ENCODE measurements at regions not wholly inside any gene's neighbourhood (a gene's known extent, or its start where the extent isn't known, plus 50 kb on each side); places are given as distances from the start of the nearest gene placed in this dataset.

- ChIA-PET CTCF (no interaction called here), POLR2A (no interaction called here)
- Mint-ChIP-seq H3K9me3 (no peaks in the 10 kb centered on the region), H3K27me3 (no peaks in the 10 kb centered on the region), H3K4me1 (no peaks in the 10 kb centered on the region), H3K36me3 (no peaks in the 10 kb centered on the region), H3K27ac (no peak within 1 kb of the TSS), H3K4me3 (no peak within 1 kb of the TSS)
- Histone ChIP-seq H3K4me1 (ENCODE audit: control insufficient read depth in 2 of 2, insufficient read depth in 2 of 2, low read length in 2 of 2) (no peaks in the 10 kb centered on the region), H3K27me3 (ENCODE audit: control insufficient read depth in 2 of 2, insufficient read depth in 2 of 2, low read length in 2 of 2) (no peaks in the 10 kb centered on the region), H3K9me3 (ENCODE audit: control insufficient read depth in 2 of 3, low read length in 3 of 3) (no peaks in the 10 kb centered on the region), H3K4me3 (ENCODE audit: low read length) (no peak within 1 kb of the TSS), H3K27ac (ENCODE audit: low read depth, low read length) (no peak within 1 kb of the TSS), H3K36me3 (ENCODE audit: control insufficient read depth in 2 of 3, insufficient read depth in 3 of 3, low read length in 3 of 3) (no peaks in the 10 kb centered on the region)
- no peak for ATAC-seq
- intact Hi-C loops (cut with micrococcal nuclease): no loop called here
- no peak for DNase-seq
Measured at GRCh38 chr13:105465745-105466144, 1069.7 kb downstream of the EFNB2 start, which contains the start of gene DAOA. DAOA (plus strand) TSS chr13:105466045.

DNA sequence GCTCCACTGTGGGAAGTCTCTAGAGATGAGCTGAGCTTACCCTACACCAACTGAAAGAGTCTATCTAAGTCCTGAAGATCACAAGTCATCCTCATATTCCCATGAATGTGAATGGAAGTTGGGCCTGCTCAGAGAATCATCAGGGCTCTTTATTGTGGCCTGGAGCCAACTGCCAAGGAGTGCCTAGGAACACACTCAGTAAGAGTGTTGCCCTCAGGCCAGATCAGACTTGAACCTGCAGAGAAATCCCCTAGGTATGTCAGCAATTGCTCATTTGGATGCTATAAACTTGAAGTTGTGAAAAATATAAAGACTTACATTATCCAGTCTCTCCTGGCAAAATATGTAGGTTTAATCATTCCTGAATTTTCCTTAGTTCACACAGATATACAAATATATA lies 1070.2 kb downstream of the EFNB2 start:
- CTCF ChIA-PET: no interaction called here
- no peak overlapping the region for H3K4me3 ChIP-seq (ENCODE audit: low read length)
- intact Hi-C loops (cut with micrococcal nuclease): no loop called here
- Mint-ChIP-seq H3K27ac (no peak overlapping the region), H3K4me1 (no peaks in the 10 kb centered on the region), H3K27me3 (no peaks in the 10 kb centered on the region), H3K36me3 (no peaks in the 10 kb centered on the region), H3K9me3 (no peaks in the 10 kb centered on the region), H3K4me3 (no peak overlapping the region)
- DNase-seq (no peak), ATAC-seq (no peak)
- no peaks in the 10 kb centered on the region for H3K27me3 ChIP-seq (ENCODE audit: control insufficient read depth in 2 of 2, insufficient read depth in 2 of 2, low read length in 2 of 2)
- no peaks in the 10 kb centered on the region for H3K36me3 ChIP-seq (ENCODE audit: control insufficient read depth in 2 of 3, insufficient read depth in 3 of 3, low read length in 3 of 3)
- no peaks in the 10 kb centered on the region for H3K9me3 ChIP-seq (ENCODE audit: control insufficient read depth in 2 of 3, low read length in 3 of 3)
- H3K27ac ChIP-seq (ENCODE audit: low read depth, low read length): no peak overlapping the region
- no peaks in the 10 kb centered on the region for H3K4me1 ChIP-seq (ENCODE audit: control insufficient read depth in 2 of 2, insufficient read depth in 2 of 2, low read length in 2 of 2)
- POLR2A ChIA-PET: no interaction called here

GRCh38 chr13:105464249-105464648 lies 1071.2 kb downstream of the EFNB2 start:
- intact Hi-C loops (cut with micrococcal nuclease): no loop called here
- Histone ChIP-seq H3K4me1 (ENCODE audit: control insufficient read depth in 2 of 2, insufficient read depth in 2 of 2, low read length in 2 of 2) (no peaks in the 10 kb centered on the region), H3K27ac (ENCODE audit: low read depth, low read length) (no peak overlapping the region), H3K9me3 (ENCODE audit: control insufficient read depth in 2 of 3, low read length in 3 of 3) (no peaks in the 10 kb centered on the region), H3K4me3 (ENCODE audit: low read length) (no peak overlapping the region), H3K27me3 (ENCODE audit: control insufficient read depth in 2 of 2, insufficient read depth in 2 of 2, low read length in 2 of 2) (no peaks in the 10 kb centered on the region), H3K36me3 (ENCODE audit: control insufficient read depth in 2 of 3, insufficient read depth in 3 of 3, low read length in 3 of 3) (no peaks in the 10 kb centered on the region)
- H3K36me3 Mint-ChIP-seq: no peaks in the 10 kb centered on the region
- CTCF ChIA-PET: no interaction called here
- POLR2A ChIA-PET: no interaction called here
- H3K27me3 Mint-ChIP-seq: no peaks in the 10 kb centered on the region
- H3K27ac Mint-ChIP-seq: no peak overlapping the region
- ATAC-seq (no peak), DNase-seq (no peak)
- no peak overlapping the region for H3K4me3 Mint-ChIP-seq
- no peaks in the 10 kb centered on the region for H3K4me1 Mint-ChIP-seq
- H3K9me3 Mint-ChIP-seq: no peaks in the 10 kb centered on the region

GRCh38 chr13:105463011-105463501 lies 1072.4 kb downstream of the EFNB2 start:
- no peaks in the 10 kb centered on the region for H3K9me3 ChIP-seq (ENCODE audit: control insufficient read depth in 2 of 3, low read length in 3 of 3)
- intact Hi-C loops (cut with micrococcal nuclease): no loop called here
- no peaks in the 10 kb centered on the region for H3K27me3 ChIP-seq (ENCODE audit: control insufficient read depth in 2 of 2, insufficient read depth in 2 of 2, low read length in 2 of 2)
- no peaks in the 10 kb centered on the region for H3K36me3 ChIP-seq (ENCODE audit: control insufficient read depth in 2 of 3, insufficient read depth in 3 of 3, low read length in 3 of 3)
- no peaks in the 10 kb centered on the region for H3K27me3 Mint-ChIP-seq
- no peaks in the 10 kb centered on the region for H3K36me3 Mint-ChIP-seq
- no peak overlapping the region for H3K27ac ChIP-seq (ENCODE audit: low read depth, low read length)
- H3K4me1 ChIP-seq (ENCODE audit: control insufficient read depth in 2 of 2, insufficient read depth in 2 of 2, low read length in 2 of 2): no peaks in the 10 kb centered on the region
- H3K4me3 Mint-ChIP-seq: no peak overlapping the region
- ATAC-seq (no peak), DNase-seq (no peak)
- ChIA-PET CTCF (no interaction called here), POLR2A (interaction anchor here (0.6 kb wide), 1 partner anchor 94 kb away, joined by 3 read pairs; no protein-coding TSS in a partner anchor)
- H3K27ac Mint-ChIP-seq: no peak overlapping the region
- peaks cover 0 to 3% (median 0%) of the 10 kb centered on the region in 11 donors for H3K9me3 Mint-ChIP-seq
- H3K4me3 ChIP-seq (ENCODE audit: low read length): no peak overlapping the region
- H3K4me1 Mint-ChIP-seq: no peaks in the 10 kb centered on the region

GRCh38 chr13:105462098-105462497 lies 1073.4 kb downstream of the EFNB2 start:
- no peak for DNase-seq
- CTCF ChIA-PET: no interaction called here
- H3K9me3 Mint-ChIP-seq: peaks cover 0 to 3% (median 0%) of the 10 kb centered on the region in 11 donors
- Histone ChIP-seq H3K27me3 (ENCODE audit: control insufficient read depth in 2 of 2, insufficient read depth in 2 of 2, low read length in 2 of 2) (no peaks in the 10 kb centered on the region), H3K27ac (ENCODE audit: low read depth, low read length) (no peak overlapping the region), H3K4me1 (ENCODE audit: control insufficient read depth in 2 of 2, insufficient read depth in 2 of 2, low read length in 2 of 2) (no peaks in the 10 kb centered on the region), H3K9me3 (ENCODE audit: control insufficient read depth in 2 of 3, low read length in 3 of 3) (no peaks in the 10 kb centered on the region), H3K4me3 (ENCODE audit: low read length) (no peak overlapping the region), H3K36me3 (ENCODE audit: control insufficient read depth in 2 of 3, insufficient read depth in 3 of 3, low read length in 3 of 3) (no peaks in the 10 kb centered on the region)
- no peaks in the 10 kb centered on the region for H3K27me3 Mint-ChIP-seq
- no peak overlapping the region for H3K4me3 Mint-ChIP-seq
- no peak for ATAC-seq
- H3K27ac Mint-ChIP-seq: no peak overlapping the region
- H3K36me3 Mint-ChIP-seq: no peaks in the 10 kb centered on the region
- POLR2A ChIA-PET: no interaction called here
- intact Hi-C loops (cut with micrococcal nuclease): no loop called here
- H3K4me1 Mint-ChIP-seq: no peaks in the 10 kb centered on the region

DNA sequence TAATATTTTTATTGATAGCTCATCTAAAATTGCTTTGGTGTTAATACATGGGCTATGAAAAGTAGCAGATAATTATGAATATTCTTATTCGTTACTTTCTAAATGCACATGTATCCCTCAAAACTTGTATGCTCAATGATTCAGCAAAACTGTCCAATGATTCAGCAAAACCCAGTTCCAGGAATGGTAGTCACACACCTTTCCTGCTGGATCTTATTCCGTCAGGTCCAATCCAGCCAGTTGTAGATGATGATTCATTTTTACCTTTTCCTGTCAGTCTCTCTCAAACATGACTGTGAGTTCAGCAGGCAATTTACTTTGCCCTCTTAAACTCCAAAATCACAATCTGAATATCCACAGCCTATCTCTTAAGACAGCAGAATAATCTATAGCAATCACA lies 1082.6 kb downstream of the EFNB2 start:
- Mint-ChIP-seq H3K4me3 (no peak overlapping the region), H3K4me1 (no peaks in the 10 kb centered on the region), H3K27me3 (no peaks in the 10 kb centered on the region), H3K9me3 (peaks cover 0 to 1% (median 0%) of the 10 kb centered on the region in 11 donors), H3K36me3 (no peaks in the 10 kb centered on the region), H3K27ac (no peak overlapping the region)
- no peaks in the 10 kb centered on the region for H3K9me3 ChIP-seq (ENCODE audit: control insufficient read depth in 2 of 3, low read length in 3 of 3)
- no peaks in the 10 kb centered on the region for H3K27me3 ChIP-seq (ENCODE audit: control insufficient read depth in 2 of 2, insufficient read depth in 2 of 2, low read length in 2 of 2)
- ChIA-PET CTCF (no interaction called here), POLR2A (no interaction called here)
- ATAC-seq: no peak
- DNase-seq: no peak
- H3K4me1 ChIP-seq (ENCODE audit: control insufficient read depth in 2 of 2, insufficient read depth in 2 of 2, low read length in 2 of 2): no peaks in the 10 kb centered on the region
- H3K4me3 ChIP-seq (ENCODE audit: low read length): no peak overlapping the region
- no peak overlapping the region for H3K27ac ChIP-seq (ENCODE audit: low read depth, low read length)
- intact Hi-C loops (cut with micrococcal nuclease): no loop called here
- no peaks in the 10 kb centered on the region for H3K36me3 ChIP-seq (ENCODE audit: control insufficient read depth in 2 of 3, insufficient read depth in 3 of 3, low read length in 3 of 3)

GRCh38 chr13:105450784-105451183 lies 1084.7 kb downstream of the EFNB2 start:
- no peaks in the 10 kb centered on the region for H3K27me3 Mint-ChIP-seq
- POLR2A ChIA-PET: no interaction called here

More at GRCh38 chr13:105450784-105451183, 1084.7 kb downstream of the EFNB2 start:
- H3K4me1 Mint-ChIP-seq: peaks cover 0 to 3% (median 2%) of the 10 kb centered on the region in 7 donors
- DNase-seq (no peak), ATAC-seq (no peak)
- Histone ChIP-seq H3K4me3 (ENCODE audit: low read length) (no peak overlapping the region), H3K4me1 (ENCODE audit: control insufficient read depth in 2 of 2, insufficient read depth in 2 of 2, low read length in 2 of 2) (no peaks in the 10 kb centered on the region), H3K27ac (ENCODE audit: low read depth, low read length) (no peak overlapping the region), H3K27me3 (ENCODE audit: control insufficient read depth in 2 of 2, insufficient read depth in 2 of 2, low read length in 2 of 2) (no peaks in the 10 kb centered on the region), H3K36me3 (ENCODE audit: control insufficient read depth in 2 of 3, insufficient read depth in 3 of 3, low read length in 3 of 3) (no peaks in the 10 kb centered on the region), H3K9me3 (ENCODE audit: control insufficient read depth in 2 of 3, low read length in 3 of 3) (no peaks in the 10 kb centered on the region)
- intact Hi-C loops (cut with micrococcal nuclease): no loop called here
- CTCF ChIA-PET: interaction anchor here (0.9 kb wide), 1 partner anchor 69 kb away, joined by 3 read pairs; no protein-coding TSS in a partner anchor
- H3K4me3 Mint-ChIP-seq: no peak overlapping the region
- H3K27ac Mint-ChIP-seq: no peak overlapping the region
- peaks cover 0 to 1% (median 0%) of the 10 kb centered on the region in 11 donors for H3K9me3 Mint-ChIP-seq
- H3K36me3 Mint-ChIP-seq: no peaks in the 10 kb centered on the region
